H9 (cell line): ENCODE measurements at regions not wholly inside any gene's neighbourhood (a gene's known extent, or its start where the extent isn't known, plus 50 kb on each side); places are given as distances from the start of the nearest gene placed in this dataset.

Experiments used
- DNase-seq: peaks from one replicate; pipeline ENCODE4 v3.0.0-alpha.2; 2017
- H2AFZ ChIP-seq: one replicate; pipeline ENCODE4 v1.6.1; 2013; ENCODE audit warnings: mild to moderate bottlenecking, low read length, control low read depth, moderate library complexity
- H2AK5ac ChIP-seq: 2 replicates; pipeline ENCODE4 v1.6.1; 2013; ENCODE audit warnings: low read length, control low read depth, mixed read lengths; ENCODE audit not compliant: insufficient read length
- H2BK120ac ChIP-seq: one replicate; pipeline ENCODE4 v1.6.1; 2013; ENCODE audit warnings: low read depth, mild to moderate bottlenecking, low read length, control low read depth, inconsistent platforms; ENCODE audit not compliant: poor library complexity, severe bottlenecking
- H2BK12ac ChIP-seq: 2 replicates; pipeline ENCODE4 v1.6.1; 2013; ENCODE audit warnings: low read length, control low read depth, mixed read lengths, low read depth; ENCODE audit not compliant: insufficient read length
- H2BK15ac ChIP-seq: 2 replicates; pipeline ENCODE4 v1.6.1; 2013; ENCODE audit warnings: low read depth, low read length, control low read depth
- H2BK20ac ChIP-seq: one replicate; pipeline ENCODE4 v1.6.1; 2013; ENCODE audit warnings: low read depth, mild to moderate bottlenecking, low read length, control low read depth, inconsistent platforms; ENCODE audit not compliant: poor library complexity, severe bottlenecking
- H2BK5ac ChIP-seq: 2 replicates; pipeline ENCODE4 v1.6.1; 2013; ENCODE audit warnings: low read length, control low read depth, mixed read lengths; ENCODE audit not compliant: insufficient read length
- H3K14ac ChIP-seq: 2 replicates; pipeline ENCODE4 v1.6.1; 2013; ENCODE audit warnings: low read length, control low read depth; ENCODE audit not compliant: insufficient read depth
- H3K18ac ChIP-seq: 2 replicates; pipeline ENCODE4 v1.6.1; 2013; ENCODE audit warnings: low read depth, mild to moderate bottlenecking, mixed read lengths, low read length, control low read depth; ENCODE audit not compliant: insufficient read length
- H3K23ac ChIP-seq: 2 replicates; pipeline ENCODE4 v1.6.1; 2013; ENCODE audit warnings: low read length, control low read depth, mixed read lengths, low read depth; ENCODE audit not compliant: insufficient read length
- H3K23me2 ChIP-seq: 2 replicates; pipeline ENCODE4 v1.6.1; 2013; ENCODE audit warnings: low read depth, mild to moderate bottlenecking, mixed read lengths, low read length, control low read depth; ENCODE audit not compliant: insufficient read length, poor library complexity, severe bottlenecking
- H3K27ac ChIP-seq: 2 replicates; pipeline ENCODE4 v1.5.1; 2013; ENCODE audit warnings: low read length, control low read depth, mixed read lengths, low read depth; ENCODE audit not compliant: insufficient read length
- H3K27me3 ChIP-seq: 2 replicates; pipeline ENCODE4 v1.6.1; 2013; ENCODE audit warnings: low read length, control low read depth, inconsistent platforms; ENCODE audit not compliant: insufficient read depth
- H3K4ac ChIP-seq: 2 replicates; pipeline ENCODE4 v1.6.1; 2013; ENCODE audit warnings: low read depth, mild to moderate bottlenecking, control low read depth, inconsistent platforms, low read length, moderate library complexity
- H3K4me1 ChIP-seq: 2 replicates; pipeline ENCODE4 v1.6.1; 2013; ENCODE audit warnings: low read length, control low read depth, inconsistent platforms; ENCODE audit not compliant: insufficient read depth
- H3K4me2 ChIP-seq: 2 replicates; pipeline ENCODE4 v1.6.1; 2013; ENCODE audit warnings: low read length, control low read depth, mixed read lengths; ENCODE audit not compliant: insufficient read length, insufficient read depth
- H3K56ac ChIP-seq: 2 replicates; pipeline ENCODE4 v1.6.1; 2013; ENCODE audit warnings: low read depth, mild to moderate bottlenecking, mixed read lengths, low read length, control low read depth; ENCODE audit not compliant: insufficient read length
- H3K79me1 ChIP-seq: 2 replicates; pipeline ENCODE4 v1.6.1; 2013; ENCODE audit warnings: low read depth, mild to moderate bottlenecking, moderate library complexity, low read length, control low read depth, inconsistent platforms; ENCODE audit not compliant: insufficient read depth, poor library complexity, severe bottlenecking
- H3K79me2 ChIP-seq: 2 replicates; pipeline ENCODE4 v1.6.1; 2013; ENCODE audit warnings: low read length, control low read depth, inconsistent platforms; ENCODE audit not compliant: insufficient read depth
- H3K9ac ChIP-seq: 2 replicates; pipeline ENCODE4 v1.6.1; 2013; ENCODE audit warnings: low read length, control low read depth, mixed read lengths; ENCODE audit not compliant: insufficient read length; ENCODE audit errors: extremely low read depth
- H3K9me3 ChIP-seq: one replicate; pipeline ENCODE4 v1.6.1; 2013; ENCODE audit warnings: low read depth, low read length, inconsistent platforms; ENCODE audit not compliant: control insufficient read depth
- H3T11ph ChIP-seq: one replicate; pipeline ENCODE4 v1.6.1; 2013; ENCODE audit warnings: mild to moderate bottlenecking, low read length, control low read depth, inconsistent platforms
- H4K20me1 ChIP-seq: one replicate; pipeline ENCODE4 v1.6.1; 2013; ENCODE audit not compliant: control insufficient read depth, insufficient read length, insufficient read depth
- H4K5ac ChIP-seq: 2 replicates; pipeline ENCODE4 v1.6.1; 2013; ENCODE audit warnings: low read depth, mild to moderate bottlenecking, mixed read lengths, low read length, control low read depth; ENCODE audit not compliant: insufficient read length
- H4K8ac ChIP-seq: replicated peaks from 2 replicates; pipeline ENCODE4 v1.6.1; 2013; ENCODE audit warnings: low read length, control low read depth, mixed read lengths, low read depth; ENCODE audit not compliant: insufficient read length
- H4K91ac ChIP-seq: 2 replicates; pipeline ENCODE4 v1.6.1; 2013; ENCODE audit warnings: low read depth, mild to moderate bottlenecking, moderate library complexity, mixed read lengths, low read length, control low read depth; ENCODE audit not compliant: insufficient read length
- H3K27ac Mint-ChIP-seq, 3 experiments: 2 replicates in 2 of 3; 3 replicates in 1 of 3; pipeline ENCODE4 v1.8.0; 2020 to 2021; ENCODE audit warnings: mixed read lengths in 3 of 3, mild to moderate bottlenecking in 1 of 3, moderate library complexity in 1 of 3
- H3K27me3 Mint-ChIP-seq: 2 replicates; pipeline ENCODE4 v1.8.0; 2021; ENCODE audit warnings: low read depth, mild to moderate bottlenecking, moderate library complexity, mixed read lengths
- H3K36me3 Mint-ChIP-seq, 3 experiments: 2 replicates in 2 of 3; 3 replicates in 1 of 3; pipeline ENCODE4 v1.8.0; 2020 to 2021; ENCODE audit warnings: low read depth in 3 of 3, mixed read lengths in 3 of 3; ENCODE audit not compliant: insufficient read depth in 1 of 3
- H3K4me1 Mint-ChIP-seq, 2 experiments: 2 replicates each; pipeline ENCODE4 v1.8.0; 2020; ENCODE audit warnings: mixed read lengths in 2 of 2
- H3K4me3 Mint-ChIP-seq, 2 experiments: 2 replicates in 1 of 2; 3 replicates in 1 of 2; pipeline ENCODE4 v1.8.0; 2020 to 2021; ENCODE audit warnings: mild to moderate bottlenecking in 2 of 2, mixed read lengths in 2 of 2, moderate library complexity in 1 of 2
- H3K9me3 Mint-ChIP-seq, 2 experiments: 2 replicates in 1 of 2; 3 replicates in 1 of 2; pipeline ENCODE4 v1.8.0; 2020; ENCODE audit warnings: mild to moderate bottlenecking in 2 of 2, mixed read lengths in 2 of 2, moderate library complexity in 1 of 2
- CTCF ChIP-seq: fragments of 200-600 bp; sonication (generic); conservative IDR thresholded peaks from 3 replicates; pipeline ENCODE4 v1.8.0; 2021; ENCODE audit warnings: antibody characterized with exemption, mild to moderate bottlenecking
- WGBS: extraction: QIAGEN DNeasy Blood & Tissue Kit; methylation state at CpG from one replicate; pipeline ENCODE4 v1.1.7; 2013; ENCODE audit warnings: missing lambda C conversion rate, low lambda C conversion rate, mixed read lengths; ENCODE audit not compliant: insufficient read length; ENCODE audit errors: extremely low coverage; 5-methylcytosine and 5-hydroxymethylcytosine counted together

- no peak overlapping the region for H3K9ac ChIP-seq
- peak overlapping the region in 1 of 3 experiments; percentile 13; a peak in 1 of 7 replicates for H3K27ac Mint-ChIP-seq
- H4K8ac ChIP-seq, result no peak overlapping the region
- H3K56ac ChIP-seq, result no peak overlapping the region
- H3K4me3 Mint-ChIP-seq, result no peak overlapping the region
- no peak overlapping the region for H2BK12ac ChIP-seq
- H3K4me1 Mint-ChIP-seq, result no peaks in the 10 kb centered on the region
- peaks cover 5 to 6% of the 10 kb centered on the region in 2 experiments; a peak in 3 of 5 replicates for H3K9me3 Mint-ChIP-seq
- H3K27me3 Mint-ChIP-seq, result no peaks in the 10 kb centered on the region; the same call in none of the 2 replicates
- peak; percentile 47 for TF ChIP-seq CTCF
- no peak overlapping the region for H3K14ac ChIP-seq
- H3K27ac ChIP-seq, result no peak overlapping the region
- H3K23me2 ChIP-seq, result no peaks in the 10 kb centered on the region
- peaks cover 0 to 2% (median under 1%) of the 10 kb centered on the region in 3 experiments; a peak in 3 of 7 replicates for H3K36me3 Mint-ChIP-seq
- no peak overlapping the region for H3K4ac ChIP-seq
- no CpG with 5 or more reads among the region's 2 CpGs for WGBS
- no peak overlapping the region for H3K18ac ChIP-seq
- DNase-seq, result no peak
- H2BK15ac ChIP-seq, result no peak overlapping the region
- no peaks in the 10 kb centered on the region for H3K79me2 ChIP-seq
- H3K4me1 ChIP-seq, result no peaks in the 10 kb centered on the region
- H3T11ph ChIP-seq, result no peak overlapping the region
- H4K5ac ChIP-seq, result no peak overlapping the region
- no peak overlapping the region for H2BK20ac ChIP-seq
- H4K20me1 ChIP-seq, result no peaks in the 10 kb centered on the region
- H3K9me3 ChIP-seq, result no peaks in the 10 kb centered on the region
- H2AFZ ChIP-seq, result no peak overlapping the region
- H3K23ac ChIP-seq, result no peak overlapping the region
- no peak overlapping the region for H2AK5ac ChIP-seq
- no peaks in the 10 kb centered on the region for H3K27me3 ChIP-seq
- H2BK5ac ChIP-seq, result no peak overlapping the region
- no peaks in the 10 kb centered on the region for H3K79me1 ChIP-seq
- H3K4me2 ChIP-seq, result no peak overlapping the region
- H2BK120ac ChIP-seq, result no peak overlapping the region
- no peak overlapping the region for H4K91ac ChIP-seq
Measured at GRCh38 chr3:65060904-65061303, 373.1 kb upstream of the ADAMTS9 start.
